ENCODE measurements at regions not wholly inside any gene's neighbourhood (a gene's known extent, or its start where the extent isn't known, plus 50 kb on each side); places are given as distances from the start of the nearest gene placed in this dataset.

GRCh38 chr1:65020774-65021173 is 54.4 kb upstream of the JAK1 start:
- Histone ChIP-seq H3K4me3 (no peak overlapping the region), H3K4me1 (peaks cover 8% of the 10 kb centered on the region), H3K27me3 (ENCODE audit: insufficient read depth in 3 of 3, low read length in 2 of 3) (no peaks in the 10 kb centered on the region), H3K27ac (no peak overlapping the region), H3K9me3 (no peaks in the 10 kb centered on the region), H3K36me3 (ENCODE audit: insufficient read depth in 1 of 2, low read depth in 1 of 2) (no peaks in the 10 kb centered on the region)
- ATAC-seq (peak; percentile 52 to 78 (median 67)), DNase-seq (no peak)
- 85 to 95% (median 92%) methylated on average over 1 of the region's 1 CpG for WGBS, 3 donors
- intact Hi-C loops (cut with DNase I) = no loop called here
- TF ChIP-seq, protein P1, sequence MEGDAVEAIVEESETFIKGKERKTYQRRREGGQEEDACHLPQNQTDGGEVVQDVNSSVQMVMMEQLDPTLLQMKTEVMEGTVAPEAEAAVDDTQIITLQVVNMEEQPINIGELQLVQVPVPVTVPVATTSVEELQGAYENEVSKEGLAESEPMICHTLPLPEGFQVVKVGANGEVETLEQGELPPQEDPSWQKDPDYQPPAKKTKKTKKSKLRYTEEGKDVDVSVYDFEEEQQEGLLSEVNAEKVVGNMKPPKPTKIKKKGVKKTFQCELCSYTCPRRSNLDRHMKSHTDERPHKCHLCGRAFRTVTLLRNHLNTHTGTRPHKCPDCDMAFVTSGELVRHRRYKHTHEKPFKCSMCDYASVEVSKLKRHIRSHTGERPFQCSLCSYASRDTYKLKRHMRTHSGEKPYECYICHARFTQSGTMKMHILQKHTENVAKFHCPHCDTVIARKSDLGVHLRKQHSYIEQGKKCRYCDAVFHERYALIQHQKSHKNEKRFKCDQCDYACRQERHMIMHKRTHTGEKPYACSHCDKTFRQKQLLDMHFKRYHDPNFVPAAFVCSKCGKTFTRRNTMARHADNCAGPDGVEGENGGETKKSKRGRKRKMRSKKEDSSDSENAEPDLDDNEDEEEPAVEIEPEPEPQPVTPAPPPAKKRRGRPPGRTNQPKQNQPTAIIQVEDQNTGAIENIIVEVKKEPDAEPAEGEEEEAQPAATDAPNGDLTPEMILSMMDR (IDR thresholded peaks at IDR 0.05) = peak; percentile 37

- Histone ChIP-seq H3K4me3 (no peak overlapping the region), H3K36me3 (ENCODE audit: insufficient read depth in 1 of 2, low read depth in 1 of 2) (no peaks in the 10 kb centered on the region), H3K4me1 (peaks cover 16% of the 10 kb centered on the region), H3K9me3 (no peaks in the 10 kb centered on the region), H3K27ac (no peak overlapping the region), H3K27me3 (ENCODE audit: insufficient read depth in 3 of 3, low read length in 2 of 3) (no peaks in the 10 kb centered on the region)
- peak in 2 of 4 donors; percentile 42 to 56 for ATAC-seq
- DNase-seq = no peak
- intact Hi-C loops (cut with DNase I) = no loop called here
- WGBS, 3 donors = 4 to 7% (median 4%) methylated on average over 1 of the region's 1 CpG
- TF ChIP-seq, protein P1 (IDR thresholded peaks at IDR 0.05) = no peak
Observed at GRCh38 chr1:65021795-65022194, 55.4 kb upstream of the JAK1 start.

DNA sequence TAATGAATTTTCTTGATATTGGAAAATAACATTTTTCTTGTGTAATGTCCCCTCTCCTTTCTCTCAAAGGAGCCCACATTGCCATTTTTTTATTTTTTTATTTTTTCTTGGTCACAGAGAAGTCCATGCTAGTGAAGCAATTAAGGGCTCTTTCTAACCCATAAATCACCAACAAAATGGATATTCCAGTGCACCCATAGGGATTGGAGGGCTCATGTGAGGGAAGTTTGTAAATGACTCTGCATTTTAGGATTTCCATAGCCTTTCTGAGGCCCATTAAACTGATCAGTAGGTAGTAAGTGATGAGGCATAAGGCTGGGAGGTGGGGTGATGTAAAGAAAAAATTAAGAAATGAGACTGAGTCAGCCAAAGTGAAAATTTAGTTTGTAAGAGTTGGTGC is 55.9 kb upstream of the JAK1 start:
- TF ChIP-seq, protein P1 (IDR thresholded peaks at IDR 0.05) = no peak
- H3K27me3 ChIP-seq (ENCODE audit: insufficient read depth in 3 of 3, low read length in 2 of 3) = no peaks in the 10 kb centered on the region
- no peaks in the 10 kb centered on the region for H3K9me3 ChIP-seq
- ATAC-seq (peak in 1 of 4 donors; percentile 17), DNase-seq (no peak)
- H3K4me3 ChIP-seq = no peak overlapping the region
- intact Hi-C loops (cut with DNase I) = no loop called here
- no peak overlapping the region for H3K27ac ChIP-seq
- H3K36me3 ChIP-seq (ENCODE audit: insufficient read depth in 1 of 2, low read depth in 1 of 2) = no peaks in the 10 kb centered on the region
- H3K4me1 ChIP-seq = peaks cover 16% of the 10 kb centered on the region

DNA sequence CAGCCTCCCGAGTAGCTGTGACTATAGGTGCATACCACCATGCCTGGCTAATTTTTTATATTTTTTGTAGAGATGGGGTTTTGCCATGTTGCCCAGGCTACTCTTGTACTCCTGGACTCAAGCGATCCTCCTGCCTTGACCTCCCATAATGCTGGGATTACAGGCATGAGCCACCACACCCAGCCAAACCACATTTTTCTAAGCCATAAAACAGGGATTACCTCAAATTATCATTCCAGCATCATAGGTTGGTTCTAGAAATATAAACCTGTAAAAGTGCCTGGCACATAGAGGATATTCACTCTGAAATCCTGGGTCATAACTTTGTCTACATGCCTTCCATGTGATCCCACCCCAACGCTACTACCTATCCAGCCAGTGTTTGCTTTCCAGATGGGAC is 59.4 kb upstream of the JAK1 start:
- Histone ChIP-seq H3K4me1 (peaks cover 24% of the 10 kb centered on the region), H3K27me3 (ENCODE audit: insufficient read depth in 3 of 3, low read length in 2 of 3) (no peaks in the 10 kb centered on the region), H3K4me3 (no peak overlapping the region), H3K9me3 (no peaks in the 10 kb centered on the region), H3K36me3 (ENCODE audit: insufficient read depth in 1 of 2, low read depth in 1 of 2) (no peaks in the 10 kb centered on the region), H3K27ac (no peak overlapping the region)
- TF ChIP-seq, protein P1 (IDR thresholded peaks at IDR 0.05) = no peak
- DNase-seq (no peak), ATAC-seq (no peak)
- WGBS, 3 donors = 95 to 96% (median 96%) methylated on average over 3 of the region's 3 CpGs
- intact Hi-C loops (cut with DNase I) = no loop called here

- no peak overlapping the region for H3K27ac ChIP-seq
- no peak for DNase-seq
- no peak overlapping the region for H3K4me3 ChIP-seq
- intact Hi-C loops (cut with DNase I) = no loop called here
- H3K27me3 ChIP-seq (ENCODE audit: insufficient read depth in 3 of 3, low read length in 2 of 3) = no peaks in the 10 kb centered on the region
- WGBS, 3 donors = 26 to 39% (median 35%) methylated on average over 3 of the region's 3 CpGs
- ATAC-seq = no peak
- no peaks in the 10 kb centered on the region for H3K36me3 ChIP-seq (ENCODE audit: insufficient read depth in 1 of 2, low read depth in 1 of 2)
- peaks cover 24% of the 10 kb centered on the region for H3K4me1 ChIP-seq
- no peaks in the 10 kb centered on the region for H3K9me3 ChIP-seq
- TF ChIP-seq, protein P1 (IDR thresholded peaks at IDR 0.05) = no peak
Observed at GRCh38 chr1:65026235-65026634, 59.9 kb upstream of the JAK1 start.

All from psoas muscle (tissue), 7 donors.